ENCODE measurements at regions not wholly inside any gene's neighbourhood (a gene's known extent, or its start where the extent isn't known, plus 50 kb on each side); places are given as distances from the start of the nearest gene placed in this dataset.

DNA sequence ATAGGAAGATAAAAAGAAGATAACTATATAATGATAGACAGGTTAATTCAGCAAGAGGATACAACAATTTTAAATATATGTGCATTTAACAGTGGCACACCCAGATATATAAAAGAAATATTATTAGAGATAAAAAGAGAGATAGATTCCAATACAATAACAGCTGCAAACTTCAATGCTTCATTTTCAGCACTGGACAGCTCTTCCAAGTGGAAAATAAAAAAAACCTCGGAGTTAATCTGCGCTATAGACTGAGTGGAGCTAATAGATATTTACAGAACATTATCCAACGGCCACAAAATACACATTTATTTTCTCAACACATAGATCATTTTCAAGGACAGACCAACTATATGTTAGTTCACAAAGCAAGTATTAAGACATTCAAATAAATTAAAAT is 1229.5 kb upstream of the CDH6 start:
- no peaks in the 10 kb centered on the region for H3K36me3 Mint-ChIP-seq (ENCODE audit: low read depth)
- DNase-seq = no peak
- no peak for TF ChIP-seq CTCF (IDR thresholded peaks at IDR 0.05)

DNA sequence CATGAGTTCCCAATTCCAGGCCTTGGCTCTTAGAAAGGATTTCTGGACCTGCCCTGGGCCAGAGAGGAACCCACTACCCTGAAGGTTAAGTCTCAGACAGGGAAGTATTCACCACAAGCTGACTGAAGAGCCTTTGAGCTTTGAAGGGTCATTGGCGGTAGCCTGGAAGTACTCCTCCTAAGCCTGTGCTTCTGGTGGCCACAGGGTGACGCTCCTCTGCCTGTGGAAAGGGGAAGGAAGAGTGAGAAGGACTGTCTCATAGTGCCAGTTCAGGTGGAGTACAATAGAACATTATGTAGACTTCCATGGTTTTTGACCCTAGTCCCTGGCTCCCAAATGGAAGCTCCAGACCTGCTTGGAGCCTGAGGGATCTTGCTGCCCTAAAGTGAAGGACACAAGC is 1233.2 kb upstream of the CDH6 start:
- Mint-ChIP-seq H3K36me3 (ENCODE audit: low read depth) (no peaks in the 10 kb centered on the region), H3K9me3 (peaks cover 46% of the 10 kb centered on the region), H3K27ac (no peak overlapping the region), H3K4me3 (no peak overlapping the region), H3K27me3 (ENCODE audit: insufficient read depth) (no peaks in the 10 kb centered on the region; the same call in 1 of the 2 replicates), H3K4me1 (ENCODE audit: low read depth) (no peaks in the 10 kb centered on the region)
- no peak for DNase-seq
- no peak for TF ChIP-seq CTCF (IDR thresholded peaks at IDR 0.05)

More for the DNA sequence above, 1229.5 kb upstream of the CDH6 start:
- Mint-ChIP-seq H3K4me3 (no peak overlapping the region), H3K4me1 (ENCODE audit: low read depth) (no peaks in the 10 kb centered on the region), H3K9me3 (peaks cover 54% of the 10 kb centered on the region), H3K27ac (no peak overlapping the region), H3K27me3 (ENCODE audit: insufficient read depth) (no peaks in the 10 kb centered on the region)

DNA sequence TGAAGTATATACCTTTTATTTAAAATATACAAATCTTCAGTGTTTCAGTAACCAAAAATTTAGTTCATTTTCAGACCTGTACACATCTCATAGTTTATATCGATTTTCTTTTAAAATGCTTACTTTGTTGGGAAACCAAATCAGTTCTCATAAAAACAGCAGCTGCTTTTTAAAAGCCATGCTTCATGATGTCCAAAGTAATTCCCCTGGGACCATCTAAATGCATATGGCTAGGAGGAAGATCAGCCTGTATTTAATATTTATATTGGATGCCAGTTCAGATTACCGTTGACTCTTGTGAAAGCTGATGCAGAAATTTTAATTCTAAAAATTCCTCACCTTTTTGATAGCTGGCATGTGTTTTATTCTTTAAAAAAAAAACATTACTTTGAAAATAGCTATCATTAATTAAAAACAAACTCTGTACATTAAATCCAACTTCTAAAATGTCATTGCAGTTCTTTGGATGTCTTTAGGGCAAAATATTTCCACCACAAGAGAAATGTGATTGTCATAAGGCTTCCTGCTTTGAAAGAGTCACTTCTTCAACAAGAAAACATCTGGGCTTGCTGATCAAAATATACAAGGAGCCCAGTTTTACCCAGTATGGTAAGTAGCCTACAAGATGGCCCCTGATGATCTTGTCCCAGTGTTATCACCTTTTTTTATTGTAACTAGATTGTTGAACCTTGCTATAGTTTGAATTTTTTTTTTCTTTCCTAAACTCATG is 1242.9 kb upstream of the CDH6 start:
- DNase-seq = no peak
- H3K4me1 Mint-ChIP-seq (ENCODE audit: low read depth) = no peaks in the 10 kb centered on the region
- H3K27ac Mint-ChIP-seq = no peak overlapping the region
- H3K9me3 Mint-ChIP-seq = peaks cover 18% of the 10 kb centered on the region
- no peak overlapping the region for H3K4me3 Mint-ChIP-seq
- no peaks in the 10 kb centered on the region for H3K27me3 Mint-ChIP-seq (ENCODE audit: insufficient read depth)
- H3K36me3 Mint-ChIP-seq (ENCODE audit: low read depth) = no peaks in the 10 kb centered on the region
- TF ChIP-seq CTCF (IDR thresholded peaks at IDR 0.05) = no peak

DNA sequence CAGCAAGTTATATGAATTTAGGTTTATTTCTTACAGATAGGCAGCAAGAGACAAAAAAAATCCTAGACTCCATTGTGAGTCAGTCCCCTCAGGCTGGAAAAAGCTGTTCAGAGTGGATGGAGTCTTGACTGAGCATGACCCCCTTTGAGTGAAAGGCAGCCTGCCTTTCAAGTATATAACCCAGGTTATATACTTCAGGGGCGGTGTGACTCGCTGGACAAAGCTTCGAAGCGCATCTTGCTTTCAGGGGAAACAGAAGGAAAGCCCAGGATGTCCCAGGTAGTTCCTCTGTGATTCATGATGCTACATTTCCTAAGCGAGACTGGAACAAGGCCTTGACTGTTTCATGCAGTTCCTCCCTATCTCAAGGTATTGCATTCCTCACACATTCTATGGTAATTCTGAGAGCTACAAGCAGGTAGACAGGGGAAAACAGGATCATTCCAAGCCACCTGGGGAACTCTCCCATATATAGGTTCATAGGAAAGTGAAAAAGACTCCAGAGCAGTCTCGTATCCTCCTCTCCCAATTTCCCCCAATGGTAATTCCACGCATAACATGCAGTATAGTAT is 1244.1 kb upstream of the CDH6 start:
- Mint-ChIP-seq H3K36me3 (ENCODE audit: low read depth) (no peaks in the 10 kb centered on the region), H3K4me1 (ENCODE audit: low read depth) (no peaks in the 10 kb centered on the region), H3K27ac (no peak overlapping the region), H3K9me3 (peaks cover 16% of the 10 kb centered on the region), H3K4me3 (no peak overlapping the region), H3K27me3 (ENCODE audit: insufficient read depth) (no peaks in the 10 kb centered on the region)
- no peak for DNase-seq
- no peak for TF ChIP-seq CTCF (IDR thresholded peaks at IDR 0.05)

- TF ChIP-seq CTCF (IDR thresholded peaks at IDR 0.05) = no peak
- no peak overlapping the region for H3K27ac Mint-ChIP-seq
- H3K9me3 Mint-ChIP-seq = no peaks in the 10 kb centered on the region; the same call in 1 of the 2 replicates
Observed at GRCh38 chr5:29944327-29944726, 1249.2 kb upstream of the CDH6 start.

More at GRCh38 chr5:29944327-29944726, 1249.2 kb upstream of the CDH6 start:
- H3K4me1 Mint-ChIP-seq (ENCODE audit: low read depth) = no peaks in the 10 kb centered on the region
- H3K36me3 Mint-ChIP-seq (ENCODE audit: low read depth) = no peaks in the 10 kb centered on the region
- DNase-seq = no peak
- H3K27me3 Mint-ChIP-seq (ENCODE audit: insufficient read depth) = no peaks in the 10 kb centered on the region
- no peak overlapping the region for H3K4me3 Mint-ChIP-seq
